Nephron (organoid): ENCODE measurements at regions not wholly inside any gene's neighbourhood (a gene's known extent, or its start where the extent isn't known, plus 50 kb on each side); places are given as distances from the start of the nearest gene placed in this dataset.

ENCODE experiments used
- H3K27ac Mint-ChIP-seq, 3 experiments: 2 replicates each; pipeline ENCODE4 v1.8.0; 2020; ENCODE audit warnings: mixed read lengths in 3 of 3, mild to moderate bottlenecking in 2 of 3, moderate library complexity in 1 of 3
- H3K27me3 Mint-ChIP-seq: 2 replicates; pipeline ENCODE4 v1.8.0; 2021; ENCODE audit warnings: low read depth, mild to moderate bottlenecking, moderate library complexity, mixed read lengths
- H3K36me3 Mint-ChIP-seq: 2 replicates; pipeline ENCODE4 v1.8.0; 2020; ENCODE audit warnings: low read depth, mixed read lengths
- H3K4me1 Mint-ChIP-seq: 2 replicates; pipeline ENCODE4 v1.8.0; 2020; ENCODE audit warnings: mixed read lengths
- H3K4me3 Mint-ChIP-seq, 3 experiments: 2 replicates each; pipeline ENCODE4 v1.8.0; 2020; ENCODE audit warnings: mild to moderate bottlenecking in 3 of 3, mixed read lengths in 3 of 3, moderate library complexity in 2 of 3
- H3K9me3 Mint-ChIP-seq: 2 replicates; pipeline ENCODE4 v1.8.0; 2020; ENCODE audit warnings: mixed read lengths
- CTCF ChIP-seq, 3 experiments: fragments of 200-600 bp; sonication (generic); IDR thresholded peaks; one replicate each; pipeline ENCODE4 v1.5.0; 2021; ENCODE audit warnings: antibody characterized with exemption in 3 of 3; ENCODE audit not compliant: unreplicated experiment in 3 of 3

- Mint-ChIP-seq H3K27ac (peak overlapping the region; percentile 93 to 99 (median 98)), H3K36me3 (no peaks in the 10 kb centered on the region), H3K4me1 (peaks cover 77% of the 10 kb centered on the region), H3K27me3 (no peaks in the 10 kb centered on the region), H3K4me3 (no peak overlapping the region), H3K9me3 (no peaks in the 10 kb centered on the region)
- no peak for TF ChIP-seq CTCF (IDR thresholded peaks at IDR 0.05; ENCODE audit: unreplicated experiment in 3 of 3)
Measured at GRCh38 chr13:50523307-50523706, 320.2 kb downstream of the DLEU7 start.

GRCh38 chr13:50524560-50524959, 318.9 kb downstream of the DLEU7 start:
- no peak for TF ChIP-seq CTCF (IDR thresholded peaks at IDR 0.05; ENCODE audit: unreplicated experiment in 3 of 3)
- Mint-ChIP-seq H3K4me1 (peaks cover 77% of the 10 kb centered on the region), H3K36me3 (no peaks in the 10 kb centered on the region), H3K4me3 (no peak overlapping the region), H3K9me3 (no peaks in the 10 kb centered on the region), H3K27ac (peak overlapping the region; percentile 65 to 98 (median 93)), H3K27me3 (no peaks in the 10 kb centered on the region)

- Mint-ChIP-seq H3K27ac (peak overlapping the region; percentile 88 to 90 (median 90)), H3K36me3 (no peaks in the 10 kb centered on the region), H3K4me1 (peaks cover 65% of the 10 kb centered on the region), H3K27me3 (no peaks in the 10 kb centered on the region), H3K4me3 (no peak overlapping the region), H3K9me3 (no peaks in the 10 kb centered on the region)
- TF ChIP-seq CTCF (IDR thresholded peaks at IDR 0.05; ENCODE audit: unreplicated experiment in 3 of 3) = no peak
Measured at GRCh38 chr13:50526661-50527071, 316.8 kb downstream of the DLEU7 start.

- Mint-ChIP-seq H3K27me3 (no peaks in the 10 kb centered on the region), H3K36me3 (no peaks in the 10 kb centered on the region), H3K4me3 (no peak overlapping the region), H3K9me3 (no peaks in the 10 kb centered on the region), H3K27ac (peak overlapping the region; percentile 88 to 90 (median 90)), H3K4me1 (peaks cover 65% of the 10 kb centered on the region)
- TF ChIP-seq CTCF (IDR thresholded peaks at IDR 0.05; ENCODE audit: unreplicated experiment in 3 of 3) = no peak
Measured at GRCh38 chr13:50527188-50527587, 316.3 kb downstream of the DLEU7 start.

- no peak for TF ChIP-seq CTCF (IDR thresholded peaks at IDR 0.05; ENCODE audit: unreplicated experiment in 3 of 3)
- Mint-ChIP-seq H3K4me3 (no peak overlapping the region), H3K9me3 (no peaks in the 10 kb centered on the region), H3K27ac (peak overlapping the region; percentile 88 to 90 (median 90)), H3K27me3 (no peaks in the 10 kb centered on the region), H3K4me1 (peaks cover 59% of the 10 kb centered on the region), H3K36me3 (peaks cover 2% of the 10 kb centered on the region)
Measured at GRCh38 chr13:50527612-50528509, 315.6 kb downstream of the DLEU7 start.
